ENCODE measurements at regions not wholly inside any gene's neighbourhood (a gene's known extent, or its start where the extent isn't known, plus 50 kb on each side); places are given as distances from the start of the nearest gene placed in this dataset.

DNA sequence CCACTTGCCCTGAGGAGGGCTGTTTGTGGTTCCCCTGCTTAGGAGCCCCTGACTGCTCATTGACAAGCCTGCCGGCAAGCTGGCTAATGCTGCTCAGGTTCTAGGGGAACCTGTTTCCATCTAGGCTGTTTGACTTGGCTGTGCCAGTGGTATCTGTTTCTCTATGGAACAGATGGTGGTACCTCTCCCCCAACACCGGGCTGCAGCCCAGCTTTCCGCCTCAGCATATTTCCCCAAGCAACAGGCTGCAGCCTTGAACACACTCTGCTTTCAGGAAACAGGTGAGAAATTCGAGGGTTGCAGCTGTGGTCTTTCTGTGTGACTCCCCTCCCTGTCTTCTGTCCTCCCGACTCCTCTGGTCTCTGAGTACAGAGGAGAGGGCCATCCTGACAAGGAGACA, 132.3 kb downstream of the TMEM132E start:
- DNase-seq (ENCODE audit: low read depth), result no peak

GRCh38 chr17:34710226-34710625, 130.8 kb downstream of the TMEM132E start:
- DNase-seq (ENCODE audit: low read depth), result no peak

DNA sequence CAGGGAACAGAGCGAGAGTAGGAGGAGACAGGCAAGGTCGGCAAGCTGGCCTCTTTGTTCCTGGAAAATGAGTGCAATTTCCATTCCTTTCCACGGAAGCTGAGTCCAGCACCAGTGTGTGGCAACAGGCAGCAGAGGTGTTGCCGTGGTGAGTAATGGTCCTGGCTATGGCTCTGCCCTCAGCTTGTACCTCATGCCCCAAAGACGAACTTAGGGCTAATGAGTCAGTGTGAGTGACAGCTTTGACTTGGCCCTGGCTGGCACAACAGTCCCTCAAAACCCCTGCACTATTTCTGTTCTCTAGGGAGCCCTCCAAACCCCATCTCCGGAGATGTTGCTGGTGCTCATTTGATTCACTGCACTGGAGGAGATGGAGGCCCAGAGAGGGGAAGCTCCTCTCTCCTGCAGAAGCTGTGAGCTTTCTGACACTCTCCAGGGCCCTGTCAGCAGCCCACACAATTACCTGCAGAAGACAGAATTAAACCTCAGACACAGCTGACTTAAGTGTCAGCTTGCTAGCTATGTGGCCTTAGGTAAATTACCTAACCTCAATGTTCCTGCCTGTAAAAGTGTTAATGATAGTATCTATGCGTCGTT, 129.9 kb downstream of the TMEM132E start:
- DNase-seq (ENCODE audit: low read depth), result no peak

GRCh38 chr17:34706029-34706428, 126.6 kb downstream of the TMEM132E start:
- peak; percentile 34 for DNase-seq (ENCODE audit: low read depth)

DNA sequence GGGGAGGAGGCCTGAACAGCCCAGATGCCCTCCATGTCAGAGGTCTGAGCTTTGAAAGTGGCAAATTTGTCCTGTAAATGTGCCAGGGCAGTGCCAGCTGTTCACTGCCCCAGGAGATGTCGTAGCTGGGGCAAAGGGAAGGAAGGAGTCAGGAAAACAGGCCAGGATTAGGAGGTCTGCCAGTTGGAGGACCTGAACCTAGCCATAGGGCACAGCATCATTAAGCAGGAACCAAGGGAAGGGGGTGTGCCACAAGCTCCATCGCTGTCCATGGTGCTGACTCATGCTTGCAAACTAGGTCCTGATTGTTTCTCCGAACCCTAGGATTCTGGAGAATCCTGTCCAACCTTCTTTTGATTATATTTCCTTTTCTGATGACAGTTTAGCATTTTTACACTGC, 124.2 kb downstream of the TMEM132E start:
- DNase-seq (ENCODE audit: low read depth), result peak; percentile 50

DNA sequence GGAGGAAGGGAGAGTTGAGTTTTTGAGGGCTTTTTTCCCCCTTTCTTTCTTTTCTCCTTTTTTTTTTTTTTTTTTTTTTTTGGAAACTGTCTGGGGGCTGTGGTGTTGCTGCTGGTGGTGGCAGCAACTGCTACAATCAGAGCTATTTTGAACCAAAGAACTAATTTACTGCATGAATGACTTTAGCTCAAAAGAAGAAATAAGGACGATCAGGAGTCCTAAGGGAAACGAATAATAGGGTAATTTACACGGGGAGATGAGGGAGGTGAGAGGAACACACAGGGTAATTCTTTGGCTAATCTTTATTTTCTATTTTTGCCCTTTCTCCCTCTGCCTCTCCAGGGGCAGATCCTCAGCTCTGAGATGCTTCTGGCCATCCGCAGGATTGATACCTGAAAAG, 119.8 kb downstream of the TMEM132E start:
- DNase-seq (ENCODE audit: low read depth), result no peak

DNA sequence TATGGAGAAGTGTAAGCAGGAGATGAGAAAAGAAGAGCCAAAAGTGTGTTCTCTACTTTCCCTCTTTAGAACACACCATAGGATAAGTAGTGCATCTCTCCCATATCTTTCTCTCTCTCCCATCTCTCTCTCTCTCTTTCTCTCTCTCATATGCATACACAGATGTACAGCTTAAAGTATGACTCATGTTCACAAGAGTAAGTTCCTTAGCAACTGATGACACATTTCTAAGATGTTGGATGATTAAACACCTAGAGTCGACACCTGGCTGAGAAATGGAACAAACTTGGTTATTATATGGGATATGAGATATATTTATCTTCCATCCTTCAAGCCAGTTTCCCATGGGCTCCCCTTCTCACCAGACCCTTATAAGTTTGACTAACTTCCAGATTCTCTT, 113.5 kb downstream of the TMEM132E start:
- no peak for DNase-seq (ENCODE audit: low read depth)
